OCI-LY7 (cell line): ENCODE measurements at regions not wholly inside any gene's neighbourhood (a gene's known extent, or its start where the extent isn't known, plus 50 kb on each side); places are given as distances from the start of the nearest gene placed in this dataset.
A peak's percentile ranks its signal among the peaks of the same experiment; 100 is the strongest.

Experiments used
- BruUV-seq: library from RNA; stranded (reverse); fragments of 400-500 nt; replicated peaks from 2 replicates; lab custom pipeline; 2021; lab: Mats Ljungman, UMichigan
- CTCF ChIA-PET: fragments of 300-600 bp; sonication (Branson Sonifier 250); formaldehyde crosslinking; loops from one replicate; lab custom pipeline; 2022; ENCODE audit warnings: antibody characterized with exemption; ENCODE audit not compliant: unreplicated experiment; lab: Charles Lee
- POLR2A ChIA-PET: fragments of 300-600 bp; sonication (Branson Sonifier 250); formaldehyde crosslinking; loops from one replicate; lab custom pipeline; 2022; ENCODE audit warnings: antibody characterized with exemption; lab: Charles Lee
- DNase-seq: peaks from one replicate; pipeline ENCODE4 v3.0.0-alpha.2; 2015; ENCODE audit warnings: low spot score
- H2AFZ ChIP-seq: fragments of 200-600 bp; sonication (generic), shearing (Covaris generic); 2 replicates; pipeline ENCODE4 v1.6.1; 2014; ENCODE audit warnings: mild to moderate bottlenecking, antibody characterized with exemption, low read length, moderate library complexity
- H3K27ac ChIP-seq: fragments of 200-600 bp; sonication (generic); 2 replicates; pipeline ENCODE4 v1.5.1; 2014; ENCODE audit warnings: mixed run types, low read depth, mild to moderate bottlenecking, moderate library complexity, low read length, inconsistent platforms; ENCODE audit not compliant: poor library complexity, severe bottlenecking
- H3K36me3 ChIP-seq: fragments of 200-600 bp; sonication (generic); 2 replicates; pipeline ENCODE4 v1.6.1; 2014; ENCODE audit warnings: mild to moderate bottlenecking, antibody characterized with exemption, low read length, moderate library complexity, mixed read lengths; ENCODE audit not compliant: insufficient read depth
- H3K4me1 ChIP-seq: fragments of 200-600 bp; sonication (generic); 2 replicates; pipeline ENCODE4 v1.5.1; 2014; ENCODE audit warnings: mild to moderate bottlenecking, low read length; ENCODE audit not compliant: insufficient read depth, poor library complexity, severe bottlenecking
- H3K4me2 ChIP-seq: fragments of 200-600 bp; sonication (generic); 2 replicates; pipeline ENCODE4 v1.6.1; 2014; ENCODE audit warnings: mild to moderate bottlenecking, low read length
- H3K4me3 ChIP-seq: fragments of 200-600 bp; sonication (generic); 2 replicates; pipeline ENCODE4 v1.5.1; 2014; ENCODE audit warnings: mild to moderate bottlenecking, low read depth, low read length; ENCODE audit not compliant: poor library complexity, severe bottlenecking
- H3K79me2 ChIP-seq: fragments of 200-600 bp; sonication (generic); 2 replicates; pipeline ENCODE4 v1.6.1; 2016; ENCODE audit warnings: low read depth, mild to moderate bottlenecking, low read length, moderate library complexity, mixed read lengths; ENCODE audit not compliant: insufficient read depth
- H3K9me2 ChIP-seq: fragments of 200-600 bp; sonication (generic); 2 replicates; pipeline ENCODE4 v1.6.1; 2016; ENCODE audit warnings: mild to moderate bottlenecking, low read length, mixed read lengths; ENCODE audit not compliant: insufficient read depth
- H3K9me3 ChIP-seq: fragments of 200-600 bp; sonication (generic); 2 replicates; pipeline ENCODE4 v1.6.1; 2014; ENCODE audit warnings: mild to moderate bottlenecking, mixed run types, low read length, mixed read lengths
- H4K20me1 ChIP-seq: fragments of 200-600 bp; sonication (generic); 2 replicates; pipeline ENCODE4 v1.6.1; 2014; ENCODE audit warnings: mild to moderate bottlenecking, antibody characterized with exemption, low read length, moderate library complexity, mixed read lengths; ENCODE audit not compliant: insufficient read depth
- CTCF ChIP-seq: fragments of 200-600 bp; sonication (generic); conservative IDR thresholded peaks from 2 replicates; pipeline ENCODE4 v1.5.1; 2014; ENCODE audit warnings: mild to moderate bottlenecking, antibody characterized with exemption, low read length, moderate library complexity, mixed read lengths
- EZH2phosphoT487 ChIP-seq: fragments of 200-600 bp; sonication (generic); IDR thresholded peaks from 2 replicates; pipeline ENCODE4 v1.6.1; 2018; ENCODE audit warnings: low read depth, borderline replicate concordance, mild to moderate bottlenecking, mixed run types, antibody characterized with exemption, low read length, moderate library complexity, mixed read lengths
- intact Hi-C: fragments of 100-400 bp; cut with micrococcal nuclease; formaldehyde crosslinking; loops from one replicate; pipeline ENCODE4 v1.10.0; 2022; ENCODE audit not compliant: unreplicated experiment

GRCh38 chr5:173759691-173760090 lies 128.5 kb upstream of the CPEB4 start:
- H2AFZ ChIP-seq: no peak overlapping the region
- TF ChIP-seq CTCF (no peak), EZH2phosphoT487 (no peak)
- intact Hi-C loops: no loop called here
- H3K36me3 ChIP-seq: no peaks in the 10 kb centered on the region
- peaks cover 18% of the 10 kb centered on the region for H3K4me1 ChIP-seq
- H3K79me2 ChIP-seq: no peaks in the 10 kb centered on the region
- H3K9me2 ChIP-seq: no peaks in the 10 kb centered on the region
- no TSS peak for BruUV-seq
- no peaks in the 10 kb centered on the region for H3K9me3 ChIP-seq
- no peak for DNase-seq
- ChIA-PET CTCF (no interaction called here), POLR2A (interaction anchor here (0.9 to 2.1 kb wide), 2 partner anchors 12 to 27 kb away, joined by 4 to 6 read pairs; no protein-coding TSS in a partner anchor)
- H4K20me1 ChIP-seq: no peaks in the 10 kb centered on the region
- no peak overlapping the region for H3K4me3 ChIP-seq
- H3K4me2 ChIP-seq: no peak overlapping the region
- no peak overlapping the region for H3K27ac ChIP-seq

GRCh38 chr5:173760461-173761177 lies 127.5 kb upstream of the CPEB4 start:
- TF ChIP-seq EZH2phosphoT487 (no peak), CTCF (no peak)
- H4K20me1 ChIP-seq: no peaks in the 10 kb centered on the region
- BruUV-seq: no TSS peak
- no peaks in the 10 kb centered on the region for H3K36me3 ChIP-seq
- no peak overlapping the region for H2AFZ ChIP-seq
- no peaks in the 10 kb centered on the region for H3K9me3 ChIP-seq
- H3K79me2 ChIP-seq: no peaks in the 10 kb centered on the region
- no peak for DNase-seq
- H3K4me2 ChIP-seq: no peak overlapping the region
- H3K9me2 ChIP-seq: no peaks in the 10 kb centered on the region
- peaks cover 27% of the 10 kb centered on the region for H3K4me1 ChIP-seq
- no peak overlapping the region for H3K27ac ChIP-seq
- CTCF ChIA-PET: no interaction called here
- POLR2A ChIA-PET: interaction anchor here (1.0 to 2.1 kb wide), 3 partner anchors 17 to 61 kb away, joined by 3 to 6 read pairs (median 4); no protein-coding TSS in a partner anchor
- intact Hi-C loops: no loop called here
- no peak overlapping the region for H3K4me3 ChIP-seq

GRCh38 chr5:173761178-173761513 lies 127.0 kb upstream of the CPEB4 start:
- H3K79me2 ChIP-seq: no peaks in the 10 kb centered on the region
- intact Hi-C loops: no loop called here
- no peaks in the 10 kb centered on the region for H3K36me3 ChIP-seq
- peaks cover 32% of the 10 kb centered on the region for H3K4me1 ChIP-seq
- no TSS peak for BruUV-seq
- H3K4me2 ChIP-seq: peak overlapping the region; percentile 21; the same call in 1 of the 2 replicates
- no peaks in the 10 kb centered on the region for H4K20me1 ChIP-seq
- TF ChIP-seq CTCF (no peak), EZH2phosphoT487 (no peak)
- H2AFZ ChIP-seq: no peak overlapping the region
- POLR2A ChIA-PET: interaction anchor here (1.0 to 2.1 kb wide), 3 partner anchors 17 to 60 kb away, joined by 3 to 6 read pairs (median 4); no protein-coding TSS in a partner anchor
- no peaks in the 10 kb centered on the region for H3K9me3 ChIP-seq
- CTCF ChIA-PET: no interaction called here
- H3K9me2 ChIP-seq: no peaks in the 10 kb centered on the region
- H3K4me3 ChIP-seq: no peak overlapping the region
- no peak overlapping the region for H3K27ac ChIP-seq
- no peak for DNase-seq
